ENCODE measurements at regions not wholly inside any gene's neighbourhood (a gene's known extent, or its start where the extent isn't known, plus 50 kb on each side); places are given as distances from the start of the nearest gene placed in this dataset.

GRCh38 chr3:118793176-118793575 is 241.5 kb downstream of the IGSF11 start:
- Histone ChIP-seq H3K27me3 (no peaks in the 10 kb centered on the region), H3K9me3 (no peaks in the 10 kb centered on the region), H3K4me3 (no peak overlapping the region), H3K27ac (no peak overlapping the region), H3K36me3 (no peaks in the 10 kb centered on the region), H3K4me1 (no peaks in the 10 kb centered on the region)
- TF ChIP-seq POLR2A (IDR thresholded peaks at IDR 0.05): no peak
- no peak for TF ChIP-seq CTCF (IDR thresholded peaks at IDR 0.05)
- DNase-seq: no peak
- intact Hi-C loops (cut with DNase I): no loop called here

- Histone ChIP-seq H3K9me3 (no peaks in the 10 kb centered on the region), H3K27me3 (no peaks in the 10 kb centered on the region), H3K4me1 (peaks cover 0 to 8% (median 0%) of the 10 kb centered on the region in 3 donors), H3K36me3 (no peaks in the 10 kb centered on the region), H3K4me3 (no peak overlapping the region), H3K27ac (no peak overlapping the region)
- DNase-seq: no peak
- 73% methylated on average over 3 of the region's 3 CpGs for WGBS, 2 donors
- TF ChIP-seq CTCF (IDR thresholded peaks at IDR 0.05) (no peak), POLR2A (IDR thresholded peaks at IDR 0.05) (no peak)
- intact Hi-C loops (cut with DNase I): no loop called here
Observed at GRCh38 chr3:118799303-118799702, 235.3 kb downstream of the IGSF11 start.

- TF ChIP-seq CTCF (IDR thresholded peaks at IDR 0.05) (no peak), POLR2A (IDR thresholded peaks at IDR 0.05) (no peak)
- DNase-seq: no peak
- intact Hi-C loops (cut with DNase I): no loop called here
- H3K4me1 ChIP-seq: peaks cover 0 to 8% (median 0%) of the 10 kb centered on the region in 3 donors
- no peaks in the 10 kb centered on the region for H3K27me3 ChIP-seq
- H3K9me3 ChIP-seq: no peaks in the 10 kb centered on the region
- H3K4me3 ChIP-seq: no peak overlapping the region
- H3K27ac ChIP-seq: no peak overlapping the region
- no peaks in the 10 kb centered on the region for H3K36me3 ChIP-seq
- 28 to 43% methylated on average over 6 to 8 of the region's 8 CpGs for WGBS, 2 donors
Observed at GRCh38 chr3:118801899-118802298, 232.7 kb downstream of the IGSF11 start.

GRCh38 chr3:118802325-118803095 is 232.1 kb downstream of the IGSF11 start:
- TF ChIP-seq POLR2A (IDR thresholded peaks at IDR 0.05): no peak
- TF ChIP-seq CTCF (IDR thresholded peaks at IDR 0.05): no peak

GRCh38 chr3:118803096-118803476 is 231.6 kb downstream of the IGSF11 start:
- no peak for TF ChIP-seq CTCF (IDR thresholded peaks at IDR 0.05)
- no peak for TF ChIP-seq POLR2A (IDR thresholded peaks at IDR 0.05)
- DNase-seq: no peak
- intact Hi-C loops (cut with DNase I): no loop called here
- peaks cover 0 to 8% (median 0%) of the 10 kb centered on the region in 3 donors for H3K4me1 ChIP-seq
- H3K9me3 ChIP-seq: no peaks in the 10 kb centered on the region
- 55 to 85% methylated on average over 3 of the region's 3 CpGs for WGBS, 2 donors
- H3K27ac ChIP-seq: no peak overlapping the region
- H3K4me3 ChIP-seq: no peak overlapping the region
- H3K36me3 ChIP-seq: no peaks in the 10 kb centered on the region
- H3K27me3 ChIP-seq: peaks cover 0 to 3% (median 0%) of the 10 kb centered on the region in 4 donors

More at GRCh38 chr3:118802325-118803095, 232.1 kb downstream of the IGSF11 start:
- no peak for DNase-seq
- peaks cover 0 to 8% (median 0%) of the 10 kb centered on the region in 3 donors for H3K4me1 ChIP-seq
- no peak overlapping the region for H3K4me3 ChIP-seq
- H3K27me3 ChIP-seq: no peaks in the 10 kb centered on the region
- H3K9me3 ChIP-seq: no peaks in the 10 kb centered on the region
- H3K27ac ChIP-seq: no peak overlapping the region
- intact Hi-C loops (cut with DNase I): no loop called here
- 74 to 92% methylated on average over 7 to 8 of the region's 13 CpGs for WGBS, 2 donors
- no peaks in the 10 kb centered on the region for H3K36me3 ChIP-seq
